GM18907 (cell line): ENCODE measurements at regions not wholly inside any gene's neighbourhood (a gene's known extent, or its start where the extent isn't known, plus 50 kb on each side); places are given as distances from the start of the nearest gene placed in this dataset.
"Not testable (repeated sequence)": the region's sequence is repeated elsewhere in the genome, so short reads cannot be mapped to it uniquely, and the experiment has no call there.

Experiments used
- ATAC-seq: cut with Tn5 transposase; IDR thresholded peaks from one replicate; pipeline ENCODE4 v1.9.1; 2021; ENCODE audit warnings: mild to moderate bottlenecking, moderate library complexity; ENCODE audit not compliant: unreplicated experiment

GRCh38 chr3:139131951-139132350, 87.3 kb upstream of the PRR23C start:
- no peak for ATAC-seq

GRCh38 chr3:139132976-139133375, 88.3 kb upstream of the PRR23C start:
- ATAC-seq: no peak

GRCh38 chr3:139134678-139135372, 90.1 kb upstream of the PRR23C start:
- no peak for ATAC-seq

- ATAC-seq: no peak
Observed at GRCh38 chr3:139135657-139136056, 91.0 kb upstream of the PRR23C start.

- ATAC-seq: no peak
Observed at GRCh38 chr3:139136469-139137202, 91.9 kb upstream of the PRR23C start.

GRCh38 chr3:139140553-139140952, 95.9 kb upstream of the PRR23C start:
- no peak for ATAC-seq

GRCh38 chr3:139145980-139146379, 101.3 kb upstream of the PRR23C start:
- not testable (repeated sequence) for ATAC-seq

GRCh38 chr3:139151530-139151929, 106.8 kb upstream of the PRR23C start:
- ATAC-seq: no peak

- ATAC-seq: not testable (repeated sequence)
Observed at GRCh38 chr3:139153434-139153833, 108.7 kb upstream of the PRR23C start.

- ATAC-seq: no peak
Observed at GRCh38 chr3:139157161-139157932, 112.7 kb upstream of the PRR23C start.

- no peak for ATAC-seq
Observed at GRCh38 chr3:139159356-139159755, 114.7 kb upstream of the PRR23C start.

- ATAC-seq: no peak
Observed at GRCh38 chr3:139173372-139174108, 128.8 kb upstream of the PRR23C start.

- no peak for ATAC-seq
Observed at GRCh38 chr3:139180489-139180888, 135.8 kb upstream of the PRR23C start.

- no peak for ATAC-seq
Observed at GRCh38 chr3:139182143-139182542, 137.5 kb upstream of the PRR23C start.

GRCh38 chr3:139182598-139182997, 137.9 kb upstream of the PRR23C start:
- ATAC-seq: no peak

GRCh38 chr3:139185527-139185926, 140.8 kb upstream of the PRR23C start:
- ATAC-seq: no peak

GRCh38 chr3:139187154-139187553, 142.5 kb upstream of the PRR23C start:
- ATAC-seq: no peak

- no peak for ATAC-seq
Observed at GRCh38 chr3:139187648-139188047, 143.0 kb upstream of the PRR23C start.

GRCh38 chr3:139189943-139190342, 145.3 kb upstream of the PRR23C start:
- ATAC-seq: no peak

GRCh38 chr3:139194421-139194820, 149.4 kb upstream of the MRPS22 start:
- not testable (repeated sequence) for ATAC-seq

GRCh38 chr3:139196146-139196545, 147.7 kb upstream of the MRPS22 start:
- ATAC-seq: not testable (repeated sequence)
